K562 (cell line): ENCODE measurements at regions not wholly inside any gene's neighbourhood (a gene's known extent, or its start where the extent isn't known, plus 50 kb on each side); places are given as distances from the start of the nearest gene placed in this dataset.

Source experiments
- JUN ChIP-seq, 2 experiments: sonication (generic) in 1 of 2; formaldehyde crosslinking in 1 of 2; IDR thresholded peaks; 2 replicates each; pipeline versions ENCODE4 v1.6.1 to v1.8.0; 2012 to 2022; ENCODE audit warnings: borderline replicate concordance in 2 of 2, mild to moderate bottlenecking in 2 of 2, improper control_type of control experiment in 1 of 2, low read depth in 1 of 2, low read length in 1 of 2, missing genetic modification reagents in 1 of 2
- SMARCB1 ChIP-seq: IDR thresholded peaks from 2 replicates; pipeline ENCODE4 v1.6.1; 2011; ENCODE audit warnings: improper control_type of control experiment, low read depth; ENCODE audit not compliant: insufficient read length
- TF ChIP-seq, protein P1 (sequence below): fragments of 450-650 bp; IDR thresholded peaks from 2 replicates; pipeline ENCODE4 v1.6.1; 2018; ENCODE audit not compliant: partially characterized antibody
- TF ChIP-seq, protein P2 (sequence below): fragments of 450-650 bp; IDR thresholded peaks from 2 replicates; pipeline ENCODE4 v1.6.1; 2017; ENCODE audit warnings: mild to moderate bottlenecking, moderate library complexity

DNA sequence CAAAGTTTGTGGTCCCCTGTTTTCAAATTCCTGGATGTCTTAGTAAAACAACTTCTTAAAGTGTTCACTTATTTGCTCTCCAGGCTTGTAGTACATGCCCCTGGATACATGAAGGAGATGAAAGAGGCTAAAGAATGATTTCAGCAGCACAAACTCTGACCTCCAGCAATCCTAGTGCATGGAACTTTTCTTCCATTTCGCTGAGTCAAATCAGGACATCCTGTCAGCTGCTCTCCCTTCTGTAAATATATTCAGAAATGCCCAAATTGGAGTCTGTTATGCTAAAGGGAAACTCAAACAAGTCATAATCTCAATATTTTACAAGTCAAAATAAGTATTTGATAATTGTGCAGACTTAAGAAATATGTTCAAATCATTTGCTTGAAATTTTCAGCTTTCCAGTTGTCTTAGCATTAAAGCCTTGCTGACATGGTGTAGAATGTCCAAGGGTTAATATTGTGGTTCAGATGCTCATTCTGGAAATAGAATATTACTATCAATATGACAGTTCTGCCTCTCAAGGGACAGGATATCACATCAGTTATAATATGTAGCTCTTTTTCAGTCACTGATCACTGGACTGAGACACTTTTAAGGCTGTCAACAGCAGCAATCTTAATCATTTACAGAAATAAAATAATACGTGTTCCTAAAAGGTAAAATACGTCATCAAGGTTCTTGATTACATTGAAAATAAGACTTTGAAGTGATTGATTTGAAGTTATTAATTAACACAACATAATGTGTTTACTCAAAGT, 1157.3 kb downstream of the PLA2G4A start (continued):
- TF ChIP-seq, protein P1, sequence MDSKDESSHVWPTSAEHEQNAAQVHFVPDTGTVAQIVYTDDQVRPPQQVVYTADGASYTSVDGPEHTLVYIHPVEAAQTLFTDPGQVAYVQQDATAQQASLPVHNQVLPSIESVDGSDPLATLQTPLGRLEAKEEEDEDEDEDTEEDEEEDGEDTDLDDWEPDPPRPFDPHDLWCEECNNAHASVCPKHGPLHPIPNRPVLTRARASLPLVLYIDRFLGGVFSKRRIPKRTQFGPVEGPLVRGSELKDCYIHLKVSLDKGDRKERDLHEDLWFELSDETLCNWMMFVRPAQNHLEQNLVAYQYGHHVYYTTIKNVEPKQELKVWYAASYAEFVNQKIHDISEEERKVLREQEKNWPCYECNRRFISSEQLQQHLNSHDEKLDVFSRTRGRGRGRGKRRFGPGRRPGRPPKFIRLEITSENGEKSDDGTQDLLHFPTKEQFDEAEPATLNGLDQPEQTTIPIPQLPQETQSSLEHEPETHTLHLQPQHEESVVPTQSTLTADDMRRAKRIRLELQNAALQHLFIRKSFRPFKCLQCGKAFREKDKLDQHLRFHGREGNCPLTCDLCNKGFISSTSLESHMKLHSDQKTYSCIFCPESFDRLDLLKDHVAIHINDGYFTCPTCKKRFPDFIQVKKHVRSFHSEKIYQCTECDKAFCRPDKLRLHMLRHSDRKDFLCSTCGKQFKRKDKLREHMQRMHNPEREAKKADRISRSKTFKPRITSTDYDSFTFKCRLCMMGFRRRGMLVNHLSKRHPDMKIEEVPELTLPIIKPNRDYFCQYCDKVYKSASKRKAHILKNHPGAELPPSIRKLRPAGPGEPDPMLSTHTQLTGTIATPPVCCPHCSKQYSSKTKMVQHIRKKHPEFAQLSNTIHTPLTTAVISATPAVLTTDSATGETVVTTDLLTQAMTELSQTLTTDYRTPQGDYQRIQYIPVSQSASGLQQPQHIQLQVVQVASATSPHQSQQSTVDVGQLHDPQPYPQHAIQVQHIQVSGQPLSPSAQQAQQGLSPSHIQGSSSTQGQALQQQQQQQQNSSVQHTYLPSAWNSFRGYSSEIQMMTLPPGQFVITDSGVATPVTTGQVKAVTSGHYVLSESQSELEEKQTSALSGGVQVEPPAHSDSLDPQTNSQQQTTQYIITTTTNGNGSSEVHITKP, result no peak
- TF ChIP-seq, protein P2, sequence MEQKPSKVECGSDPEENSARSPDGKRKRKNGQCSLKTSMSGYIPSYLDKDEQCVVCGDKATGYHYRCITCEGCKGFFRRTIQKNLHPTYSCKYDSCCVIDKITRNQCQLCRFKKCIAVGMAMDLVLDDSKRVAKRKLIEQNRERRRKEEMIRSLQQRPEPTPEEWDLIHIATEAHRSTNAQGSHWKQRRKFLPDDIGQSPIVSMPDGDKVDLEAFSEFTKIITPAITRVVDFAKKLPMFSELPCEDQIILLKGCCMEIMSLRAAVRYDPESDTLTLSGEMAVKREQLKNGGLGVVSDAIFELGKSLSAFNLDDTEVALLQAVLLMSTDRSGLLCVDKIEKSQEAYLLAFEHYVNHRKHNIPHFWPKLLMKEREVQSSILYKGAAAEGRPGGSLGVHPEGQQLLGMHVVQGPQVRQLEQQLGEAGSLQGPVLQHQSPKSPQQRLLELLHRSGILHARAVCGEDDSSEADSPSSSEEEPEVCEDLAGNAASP, result no peak
- TF ChIP-seq JUN (IDR thresholded peaks at IDR 0.05; ENCODE audit: borderline replicate concordance, low read depth, low read length), result no peak
- TF ChIP-seq JUN (CRISPR knock-in tag; IDR thresholded peaks at IDR 0.05; ENCODE audit: borderline replicate concordance), result no peak
- no peak for TF ChIP-seq SMARCB1
